ENCODE measurements at regions not wholly inside any gene's neighbourhood (a gene's known extent, or its start where the extent isn't known, plus 50 kb on each side); places are given as distances from the start of the nearest gene placed in this dataset.

DNA sequence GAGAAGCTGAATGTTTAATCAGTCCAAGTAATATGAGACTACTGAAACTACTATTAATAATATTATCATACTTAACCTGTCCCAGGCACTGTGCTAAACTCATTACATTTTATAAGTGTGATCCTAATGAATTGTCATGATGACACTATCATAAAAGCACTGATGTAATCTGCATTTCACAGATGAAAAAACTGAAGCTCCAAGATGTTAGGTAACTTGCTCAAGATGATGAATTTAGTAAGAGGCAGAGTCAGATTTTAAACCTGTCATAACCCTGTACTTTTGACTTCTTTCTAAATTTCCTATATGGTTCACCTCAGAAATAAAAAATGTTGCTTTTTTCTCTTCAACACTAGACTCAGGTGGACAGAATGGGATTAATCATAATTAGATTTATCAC lies 237.6 kb downstream of the ALDH8A1 start:
- CTCF ChIA-PET, result no interaction called here
- Mint-ChIP-seq H3K9me3 (no peaks in the 10 kb centered on the region), H3K27ac (no peak overlapping the region), H3K4me3 (no peak overlapping the region), H3K4me1 (ENCODE audit: low read depth) (no peaks in the 10 kb centered on the region), H3K27me3 (peaks cover 6% of the 10 kb centered on the region), H3K36me3 (no peaks in the 10 kb centered on the region)
- intact Hi-C loops (cut with micrococcal nuclease), result no loop called here
- DNase-seq, result no peak
- POLR2A ChIA-PET, result no interaction called here

DNA sequence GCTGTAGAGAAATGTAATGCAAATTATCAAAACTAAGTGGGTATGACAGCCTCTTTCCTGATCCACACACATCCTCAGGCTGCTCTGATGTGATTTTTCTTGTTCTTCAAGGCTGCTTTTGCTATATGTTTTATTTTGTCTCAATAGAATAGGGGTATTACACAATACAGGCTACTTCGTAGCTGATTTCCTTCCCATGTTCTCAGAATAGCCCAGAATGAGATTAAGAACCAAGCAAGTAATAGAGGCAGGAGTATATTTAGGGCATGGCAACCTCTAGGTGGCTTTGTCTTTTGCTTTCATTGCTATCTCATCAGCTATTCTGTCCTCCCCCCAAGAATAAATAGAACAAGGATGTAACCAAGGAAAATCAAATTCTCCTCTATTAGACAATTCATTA lies 241.8 kb downstream of the ALDH8A1 start:
- Mint-ChIP-seq H3K4me1 (ENCODE audit: low read depth) (no peaks in the 10 kb centered on the region), H3K27ac (no peak overlapping the region), H3K4me3 (no peak overlapping the region), H3K27me3 (peaks cover 11% of the 10 kb centered on the region), H3K36me3 (no peaks in the 10 kb centered on the region), H3K9me3 (no peaks in the 10 kb centered on the region)
- ChIA-PET CTCF (no interaction called here), POLR2A (no interaction called here)
- intact Hi-C loops (cut with micrococcal nuclease), result no loop called here
- DNase-seq, result no peak

DNA sequence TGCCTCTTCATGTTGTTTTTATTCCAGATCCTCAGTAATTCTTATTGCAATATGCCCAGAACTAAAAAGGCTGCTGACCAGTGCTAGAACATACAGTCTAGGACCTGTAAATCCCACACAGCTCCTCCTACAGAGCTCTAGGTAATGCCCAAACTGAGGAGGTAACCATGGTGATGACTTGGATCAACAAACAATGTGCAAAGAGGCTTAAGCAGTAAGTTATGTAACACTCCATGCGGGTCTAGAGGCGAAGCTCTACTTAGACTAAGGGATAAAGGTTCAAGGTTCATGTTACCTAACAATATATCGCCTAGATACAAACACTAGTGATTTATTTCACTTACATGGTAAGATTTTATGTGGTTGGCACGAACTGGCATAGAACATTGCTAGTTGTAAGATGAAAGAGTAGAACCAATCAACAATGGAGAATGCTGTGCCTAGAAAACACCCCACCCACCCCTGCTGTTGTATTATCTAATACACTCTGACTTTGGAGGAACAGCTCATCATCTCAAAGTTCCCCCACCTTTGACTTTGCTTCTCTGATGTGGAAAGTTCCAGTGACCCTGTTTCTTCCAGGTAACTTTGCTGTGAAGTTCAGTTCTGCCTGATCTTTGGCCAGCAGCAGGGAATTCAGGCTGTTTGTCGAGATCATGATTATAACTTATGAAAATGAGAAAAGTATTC lies 242.4 kb downstream of the ALDH8A1 start:
- Mint-ChIP-seq H3K27me3 (peaks cover 11% of the 10 kb centered on the region), H3K27ac (no peak overlapping the region), H3K4me3 (no peak overlapping the region), H3K9me3 (no peaks in the 10 kb centered on the region), H3K36me3 (no peaks in the 10 kb centered on the region), H3K4me1 (ENCODE audit: low read depth) (no peaks in the 10 kb centered on the region)
- DNase-seq, result no peak
- ChIA-PET POLR2A (no interaction called here), CTCF (interaction anchor here (1.4 kb wide), 1 partner anchor 584 kb away, joined by 3 read pairs; no protein-coding TSS in a partner anchor)
- intact Hi-C loops (cut with micrococcal nuclease), result no loop called here

DNA sequence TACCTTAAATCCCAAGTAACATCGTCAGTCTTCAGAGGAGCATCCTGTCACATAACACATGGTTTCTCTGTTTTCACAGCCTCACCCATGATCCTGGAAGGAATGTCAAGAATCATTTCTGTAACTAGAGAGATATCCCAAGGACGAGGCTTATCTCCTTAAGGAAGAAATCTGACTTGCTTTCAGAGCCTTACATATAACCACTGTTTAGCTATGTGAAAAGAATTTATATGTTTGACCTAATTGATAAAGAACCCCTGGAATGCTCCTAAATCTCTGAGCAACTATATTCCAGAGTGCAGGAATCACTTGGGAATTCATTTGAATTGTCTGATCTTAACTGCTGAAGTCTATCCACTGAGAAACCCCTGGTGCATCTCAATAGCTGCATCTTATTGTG lies 243.1 kb downstream of the ALDH8A1 start:
- POLR2A ChIA-PET, result no interaction called here
- H3K27me3 Mint-ChIP-seq, result peaks cover 11% of the 10 kb centered on the region

DNA sequence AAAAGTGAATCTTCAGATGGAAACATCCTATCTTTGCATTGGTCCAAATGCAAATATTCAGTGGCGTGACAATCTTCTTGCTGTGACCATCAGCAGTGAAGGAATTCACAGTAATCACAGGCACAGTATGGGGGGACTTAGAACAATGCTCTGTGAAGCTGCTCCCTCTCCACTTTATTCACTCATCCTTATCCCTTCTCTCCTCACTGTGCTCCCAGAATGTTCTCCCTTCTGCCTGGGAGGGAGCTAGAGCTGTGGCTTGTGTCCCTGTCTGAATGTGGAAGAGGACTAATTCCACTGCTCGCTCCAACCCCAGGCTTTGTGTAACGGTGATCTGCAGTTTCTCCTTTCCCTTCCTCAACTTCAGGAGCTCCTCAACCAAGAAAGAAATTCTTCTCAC lies 243.7 kb downstream of the ALDH8A1 start:
- H3K4me1 Mint-ChIP-seq (ENCODE audit: low read depth), result no peaks in the 10 kb centered on the region
- no peak overlapping the region for H3K4me3 Mint-ChIP-seq
- no peak overlapping the region for H3K27ac Mint-ChIP-seq
- intact Hi-C loops (cut with micrococcal nuclease), result no loop called here
- H3K36me3 Mint-ChIP-seq, result no peaks in the 10 kb centered on the region
- ChIA-PET POLR2A (no interaction called here), CTCF (interaction anchor here (1.1 to 1.4 kb wide), 2 partner anchors 235 to 582 kb away, joined by 3 to 4 read pairs; no protein-coding TSS in a partner anchor)
- H3K27me3 Mint-ChIP-seq, result peaks cover 11% of the 10 kb centered on the region
- no peaks in the 10 kb centered on the region for H3K9me3 Mint-ChIP-seq
- DNase-seq, result no peak

More for the DNA sequence above, 243.1 kb downstream of the ALDH8A1 start:
- DNase-seq, result no peak
- Mint-ChIP-seq H3K27ac (no peak overlapping the region), H3K9me3 (no peaks in the 10 kb centered on the region), H3K36me3 (no peaks in the 10 kb centered on the region), H3K4me3 (no peak overlapping the region), H3K4me1 (ENCODE audit: low read depth) (no peaks in the 10 kb centered on the region)
- intact Hi-C loops (cut with micrococcal nuclease), result no loop called here
- CTCF ChIA-PET, result interaction anchor here (0.6 to 1.4 kb wide), 3 partner anchors 116 to 583 kb away, joined by 3 to 4 read pairs (median 4); no protein-coding TSS in a partner anchor

DNA sequence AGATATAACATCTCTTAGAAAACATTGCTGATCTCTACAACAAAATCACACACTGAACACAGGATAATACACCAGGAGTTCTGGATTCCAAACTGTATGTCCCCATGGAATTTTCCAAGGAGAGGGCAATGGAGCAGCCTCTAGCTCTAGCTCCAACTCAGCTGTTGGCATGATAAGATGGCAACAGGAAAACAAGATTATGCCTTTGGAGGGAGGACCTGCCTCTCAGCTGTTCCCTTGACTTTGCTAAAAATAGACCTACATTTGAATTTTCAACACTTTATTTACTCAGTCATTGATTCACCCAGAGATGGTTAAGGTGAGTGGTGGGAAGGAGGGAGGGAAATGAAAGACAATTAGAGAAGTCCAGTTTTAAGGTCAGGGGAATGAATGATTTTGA lies 246.7 kb downstream of the ALDH8A1 start:
- no peak overlapping the region for H3K4me3 Mint-ChIP-seq
- DNase-seq, result no peak
- intact Hi-C loops (cut with micrococcal nuclease), result no loop called here
- H3K9me3 Mint-ChIP-seq, result no peaks in the 10 kb centered on the region
- H3K27me3 Mint-ChIP-seq, result peaks cover 11% of the 10 kb centered on the region
- H3K36me3 Mint-ChIP-seq, result no peaks in the 10 kb centered on the region
- ChIA-PET POLR2A (no interaction called here), CTCF (no interaction called here)
- no peak overlapping the region for H3K27ac Mint-ChIP-seq
- H3K4me1 Mint-ChIP-seq (ENCODE audit: low read depth), result no peaks in the 10 kb centered on the region

DNA sequence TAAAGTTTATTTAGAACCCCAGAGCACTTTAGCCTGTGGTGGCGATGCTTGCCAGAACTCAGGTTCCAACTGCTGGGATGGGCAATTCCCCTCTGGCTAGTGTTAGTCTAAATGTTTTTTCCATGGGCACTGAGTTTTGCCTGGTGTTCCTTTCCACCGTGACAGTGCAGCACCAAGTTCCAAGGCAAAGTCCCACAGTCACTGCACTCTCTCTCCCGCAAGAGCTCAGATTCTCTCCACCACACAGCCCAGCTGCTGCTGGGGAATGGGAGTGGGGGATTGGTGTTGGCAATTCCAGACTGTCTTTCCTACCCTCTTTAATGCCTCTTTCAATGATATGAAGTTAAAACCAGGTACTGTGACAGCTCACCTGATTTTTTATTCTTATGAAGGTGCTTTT lies 247.6 kb downstream of the ALDH8A1 start:
- intact Hi-C loops (cut with micrococcal nuclease), result no loop called here
- Mint-ChIP-seq H3K9me3 (no peaks in the 10 kb centered on the region), H3K4me3 (no peak overlapping the region), H3K4me1 (ENCODE audit: low read depth) (no peaks in the 10 kb centered on the region), H3K36me3 (no peaks in the 10 kb centered on the region), H3K27ac (no peak overlapping the region), H3K27me3 (peaks cover 11% of the 10 kb centered on the region)
- DNase-seq, result no peak
- ChIA-PET CTCF (no interaction called here), POLR2A (no interaction called here)

DNA sequence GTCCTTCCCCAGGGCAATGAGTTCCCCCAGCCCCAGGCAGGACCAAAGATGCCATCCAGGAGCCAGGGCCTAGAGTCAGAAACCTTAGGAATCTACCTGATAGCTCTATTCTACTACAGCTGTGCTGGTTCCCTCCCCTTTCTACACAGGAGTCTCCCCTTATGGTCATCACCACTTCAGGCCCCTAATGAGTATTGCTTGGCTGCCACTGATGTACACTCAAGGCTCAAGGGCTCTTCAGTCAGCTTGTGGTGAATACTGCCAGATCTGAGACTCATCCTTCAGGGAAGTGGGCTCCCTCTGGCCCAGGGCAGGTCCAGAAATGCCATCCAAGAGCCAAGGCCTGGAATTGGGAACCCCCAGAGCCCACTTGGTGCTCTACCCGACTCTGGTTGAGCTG lies 248.6 kb downstream of the ALDH8A1 start:
- Mint-ChIP-seq H3K27ac (no peak overlapping the region), H3K4me1 (ENCODE audit: low read depth) (no peaks in the 10 kb centered on the region), H3K36me3 (no peaks in the 10 kb centered on the region), H3K4me3 (no peak overlapping the region), H3K27me3 (peaks cover 8% of the 10 kb centered on the region), H3K9me3 (no peaks in the 10 kb centered on the region)
- ChIA-PET POLR2A (no interaction called here), CTCF (no interaction called here)
- intact Hi-C loops (cut with micrococcal nuclease), result no loop called here
- no peak for DNase-seq

DNA sequence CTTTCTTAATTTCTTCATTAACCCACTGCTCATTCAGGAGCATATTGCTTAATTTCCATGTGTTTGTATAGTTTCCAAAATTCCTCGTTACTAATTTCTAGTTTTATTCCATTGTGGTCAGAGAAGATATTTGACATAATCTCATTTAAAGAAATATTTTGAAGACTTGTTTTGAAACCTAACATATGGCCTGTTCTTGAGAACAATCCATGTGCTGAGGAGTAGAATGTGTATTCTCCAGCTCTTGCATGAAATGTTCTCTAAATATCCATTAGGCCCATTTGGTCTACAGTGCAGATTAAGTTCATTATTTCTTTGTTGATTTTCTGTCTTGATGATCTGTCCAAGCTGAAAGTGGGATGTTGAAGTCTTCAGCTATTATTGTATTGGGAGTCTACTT lies 251.7 kb downstream of the ALDH8A1 start:
- Mint-ChIP-seq H3K27ac (no peak overlapping the region), H3K27me3 (peaks cover 9% of the 10 kb centered on the region), H3K9me3 (no peaks in the 10 kb centered on the region), H3K4me3 (no peak overlapping the region), H3K36me3 (no peaks in the 10 kb centered on the region), H3K4me1 (ENCODE audit: low read depth) (no peaks in the 10 kb centered on the region)
- no peak for DNase-seq
- ChIA-PET POLR2A (no interaction called here), CTCF (interaction anchor here (0.6 kb wide), 1 partner anchor 901 kb away, joined by 3 read pairs; no protein-coding TSS in a partner anchor)
- intact Hi-C loops (cut with micrococcal nuclease), result no loop called here

DNA sequence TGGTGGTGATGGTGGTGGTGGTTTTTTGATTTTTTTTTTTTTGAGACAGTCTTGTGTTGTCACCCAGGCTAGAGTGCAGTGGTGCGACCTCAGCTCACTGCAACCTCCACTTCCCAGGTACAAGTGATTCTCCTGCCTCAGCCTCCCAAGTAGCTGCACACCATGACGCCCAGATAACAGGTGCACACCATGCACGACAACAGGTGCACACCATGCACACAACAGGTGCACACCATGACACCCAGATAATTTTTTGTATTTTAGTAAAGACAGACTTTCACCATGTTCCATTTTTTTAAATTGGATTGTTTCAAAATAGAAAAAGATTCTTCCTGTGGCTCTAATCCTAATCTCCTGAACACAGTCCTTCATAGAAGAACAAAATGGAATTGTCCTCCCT lies 257.9 kb downstream of the ALDH8A1 start:
- no peaks in the 10 kb centered on the region for H3K36me3 Mint-ChIP-seq
- H3K4me3 Mint-ChIP-seq, result no peak overlapping the region
- H3K9me3 Mint-ChIP-seq, result no peaks in the 10 kb centered on the region
- no peak overlapping the region for H3K27ac Mint-ChIP-seq
- CTCF ChIA-PET, result no interaction called here
- H3K4me1 Mint-ChIP-seq (ENCODE audit: low read depth), result no peaks in the 10 kb centered on the region
- POLR2A ChIA-PET, result no interaction called here
- no peak for DNase-seq
- intact Hi-C loops (cut with micrococcal nuclease), result no loop called here
- H3K27me3 Mint-ChIP-seq, result peaks cover 14% of the 10 kb centered on the region

DNA sequence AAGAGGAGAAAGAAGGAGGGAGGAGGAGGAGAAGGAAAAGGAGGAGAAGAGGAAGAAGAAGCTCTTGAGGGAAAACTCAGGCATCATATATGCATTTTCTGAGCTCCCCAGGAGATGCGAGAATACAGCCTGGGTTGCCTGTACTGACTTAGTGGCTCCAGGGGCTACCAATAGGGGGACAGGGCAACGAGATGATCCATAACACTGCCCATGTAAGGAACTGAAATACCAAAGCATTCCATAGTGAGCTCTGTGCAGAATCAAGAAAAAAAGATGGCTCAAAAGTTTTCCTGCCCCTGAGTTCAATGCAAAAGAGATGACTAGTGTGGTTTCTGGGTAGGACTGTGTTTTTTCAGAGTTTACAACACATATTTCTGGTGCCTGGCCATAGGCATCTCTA lies 258.7 kb downstream of the ALDH8A1 start:
- ChIA-PET CTCF (no interaction called here), POLR2A (no interaction called here)
- no peak for DNase-seq
- Mint-ChIP-seq H3K27me3 (peaks cover 14% of the 10 kb centered on the region), H3K9me3 (no peaks in the 10 kb centered on the region), H3K36me3 (no peaks in the 10 kb centered on the region), H3K4me1 (ENCODE audit: low read depth) (no peaks in the 10 kb centered on the region), H3K4me3 (no peak overlapping the region), H3K27ac (no peak overlapping the region)
- intact Hi-C loops (cut with micrococcal nuclease), result no loop called here

DNA sequence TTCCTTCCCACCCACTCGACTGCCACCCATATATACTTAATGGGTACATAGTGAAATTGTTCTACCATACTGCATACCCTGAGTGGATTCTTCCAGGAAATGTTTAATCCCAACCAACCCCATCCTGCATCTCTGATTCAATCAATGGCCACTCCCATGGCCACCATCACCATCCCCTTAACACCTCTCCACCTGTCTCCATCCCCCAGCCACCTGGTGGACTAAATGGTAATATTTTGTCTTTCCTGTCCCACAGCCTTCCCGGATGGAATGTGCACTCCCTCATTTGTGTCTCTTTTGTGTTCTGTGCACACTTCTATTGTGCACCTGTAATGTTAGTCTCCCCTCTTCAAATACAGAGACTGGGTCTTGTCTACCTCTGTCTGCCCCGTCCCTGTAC lies 259.9 kb downstream of the ALDH8A1 start:
- DNase-seq, result no peak
- Mint-ChIP-seq H3K4me3 (no peak overlapping the region), H3K36me3 (no peaks in the 10 kb centered on the region), H3K4me1 (ENCODE audit: low read depth) (no peaks in the 10 kb centered on the region), H3K27me3 (peaks cover 14% of the 10 kb centered on the region), H3K9me3 (no peaks in the 10 kb centered on the region), H3K27ac (no peak overlapping the region)
- CTCF ChIA-PET, result no interaction called here
- POLR2A ChIA-PET, result no interaction called here
- intact Hi-C loops (cut with micrococcal nuclease), result no loop called here

DNA sequence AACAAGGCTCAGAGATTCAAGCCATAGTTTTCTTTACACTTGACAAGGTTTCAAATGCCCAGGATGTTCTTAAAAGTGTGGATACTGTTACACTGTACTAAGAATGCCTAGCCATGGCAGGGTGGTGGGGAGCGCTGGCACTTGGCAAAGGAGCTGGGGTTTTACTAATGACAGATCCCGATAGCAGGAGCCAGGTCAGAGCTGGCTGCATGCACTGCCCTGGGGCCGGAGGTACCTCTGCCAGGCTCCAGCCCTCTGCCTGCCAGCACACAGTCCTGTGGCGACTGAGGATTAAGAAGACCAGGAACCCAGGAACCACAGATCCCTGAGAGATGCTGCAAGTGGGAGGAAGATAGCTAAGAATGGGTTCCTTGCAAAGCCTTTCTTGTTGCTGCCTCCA lies 260.3 kb downstream of the ALDH8A1 start:
- no peak overlapping the region for H3K4me3 Mint-ChIP-seq
- H3K36me3 Mint-ChIP-seq, result no peaks in the 10 kb centered on the region
- ChIA-PET CTCF (no interaction called here), POLR2A (no interaction called here)
- DNase-seq, result no peak
- H3K4me1 Mint-ChIP-seq (ENCODE audit: low read depth), result no peaks in the 10 kb centered on the region
- no peaks in the 10 kb centered on the region for H3K9me3 Mint-ChIP-seq
- peaks cover 14% of the 10 kb centered on the region for H3K27me3 Mint-ChIP-seq
- H3K27ac Mint-ChIP-seq, result no peak overlapping the region
- intact Hi-C loops (cut with micrococcal nuclease), result no loop called here
